GM18909 (cell line): ENCODE measurements at regions not wholly inside any gene's neighbourhood (a gene's known extent, or its start where the extent isn't known, plus 50 kb on each side); places are given as distances from the start of the nearest gene placed in this dataset.
"Not testable (repeated sequence)": the region's sequence is repeated elsewhere in the genome, so short reads cannot be mapped to it uniquely, and the experiment has no call there.

Experiments used
- ATAC-seq: cut with Tn5 transposase; IDR thresholded peaks from one replicate; pipeline ENCODE4 v1.9.1; 2021; ENCODE audit warnings: mild to moderate bottlenecking; ENCODE audit not compliant: unreplicated experiment, poor library complexity

- no peak for ATAC-seq
These were observed 368.5 kb downstream of the HTR1B start for GRCh38 chr6:77094821-77095220.

- no peak for ATAC-seq
These were observed 370.3 kb downstream of the HTR1B start for GRCh38 chr6:77092971-77093370.

- ATAC-seq, result no peak
These were observed 373.5 kb downstream of the HTR1B start for GRCh38 chr6:77089776-77090175.

- not testable (repeated sequence) for ATAC-seq
These were observed 375.4 kb downstream of the HTR1B start for GRCh38 chr6:77087794-77088318.

- ATAC-seq, result no peak
These were observed 389.1 kb downstream of the HTR1B start for GRCh38 chr6:77074037-77074713.

- ATAC-seq, result no peak
These were observed 389.9 kb downstream of the HTR1B start for GRCh38 chr6:77073410-77073760.

GRCh38 chr6:77072694-77073409, 390.4 kb downstream of the HTR1B start:
- no peak for ATAC-seq

- ATAC-seq, result no peak
These were observed 399.8 kb downstream of the HTR1B start for GRCh38 chr6:77063494-77063893.

GRCh38 chr6:77055711-77056110, 407.6 kb downstream of the HTR1B start:
- ATAC-seq, result no peak

GRCh38 chr6:77040568-77041195, 422.6 kb downstream of the HTR1B start:
- no peak for ATAC-seq

- no peak for ATAC-seq
These were observed 424.5 kb downstream of the HTR1B start for GRCh38 chr6:77038807-77039206.

- no peak for ATAC-seq
These were observed 425.9 kb downstream of the HTR1B start for GRCh38 chr6:77037439-77037838.

- no peak for ATAC-seq
These were observed 426.9 kb downstream of the HTR1B start for GRCh38 chr6:77036400-77036799.

- ATAC-seq, result no peak
These were observed 429.1 kb downstream of the HTR1B start for GRCh38 chr6:77034161-77034560.

- ATAC-seq, result no peak
These were observed 432.2 kb downstream of the HTR1B start for GRCh38 chr6:77030929-77031674.

- ATAC-seq, result no peak
These were observed 436.9 kb downstream of the HTR1B start for GRCh38 chr6:77026341-77026740.

- no peak for ATAC-seq
These were observed 437.5 kb downstream of the HTR1B start for GRCh38 chr6:77025736-77026223.

GRCh38 chr6:77021778-77022177, 441.5 kb downstream of the HTR1B start:
- ATAC-seq, result no peak

- ATAC-seq, result no peak
These were observed 442.1 kb downstream of the HTR1B start for GRCh38 chr6:77021232-77021631.

GRCh38 chr6:77019081-77019480, 444.2 kb downstream of the HTR1B start:
- ATAC-seq, result no peak

GRCh38 chr6:77017537-77017936, 445.8 kb downstream of the HTR1B start:
- ATAC-seq, result no peak
